ENCODE measurements at regions not wholly inside any gene's neighbourhood (a gene's known extent, or its start where the extent isn't known, plus 50 kb on each side); places are given as distances from the start of the nearest gene placed in this dataset.

GRCh38 chr4:22217480-22217879 is 268.9 kb upstream of the KCNIP4 start:
- Histone ChIP-seq H3K36me3 (ENCODE audit: control insufficient read depth, insufficient read depth, low read length) (no peaks in the 10 kb centered on the region), H3K4me3 (ENCODE audit: low read depth, low read length) (no peak overlapping the region), H3K27me3 (ENCODE audit: control insufficient read depth, insufficient read depth, low read length) (no peaks in the 10 kb centered on the region)
- DNase-seq (ENCODE audit: low read depth), result no peak
- TF ChIP-seq CTCF (IDR thresholded peaks at IDR 0.05; ENCODE audit: insufficient read depth, low read length, poor library complexity, severe bottlenecking), result no peak

GRCh38 chr4:22216278-22216677 is 267.7 kb upstream of the KCNIP4 start:
- H3K4me3 ChIP-seq (ENCODE audit: low read depth, low read length), result no peak overlapping the region
- no peaks in the 10 kb centered on the region for H3K36me3 ChIP-seq (ENCODE audit: control insufficient read depth, insufficient read depth, low read length)
- TF ChIP-seq CTCF (IDR thresholded peaks at IDR 0.05; ENCODE audit: insufficient read depth, low read length, poor library complexity, severe bottlenecking), result no peak
- DNase-seq (ENCODE audit: low read depth), result no peak
- H3K27me3 ChIP-seq (ENCODE audit: control insufficient read depth, insufficient read depth, low read length), result no peaks in the 10 kb centered on the region

GRCh38 chr4:22215084-22215483 is 266.5 kb upstream of the KCNIP4 start:
- TF ChIP-seq CTCF (IDR thresholded peaks at IDR 0.05; ENCODE audit: insufficient read depth, low read length, poor library complexity, severe bottlenecking), result no peak
- no peak for DNase-seq (ENCODE audit: low read depth)
- H3K36me3 ChIP-seq (ENCODE audit: control insufficient read depth, insufficient read depth, low read length), result no peaks in the 10 kb centered on the region
- H3K4me3 ChIP-seq (ENCODE audit: low read depth, low read length), result no peak overlapping the region
- H3K27me3 ChIP-seq (ENCODE audit: control insufficient read depth, insufficient read depth, low read length), result no peaks in the 10 kb centered on the region

GRCh38 chr4:22203711-22204011 is 255.1 kb upstream of the KCNIP4 start:
- DNase-seq (ENCODE audit: low read depth), result no peak
- H3K27me3 ChIP-seq (ENCODE audit: control insufficient read depth, insufficient read depth, low read length), result no peaks in the 10 kb centered on the region
- H3K4me3 ChIP-seq (ENCODE audit: low read depth, low read length), result no peak overlapping the region
- TF ChIP-seq CTCF (IDR thresholded peaks at IDR 0.05; ENCODE audit: insufficient read depth, low read length, poor library complexity, severe bottlenecking), result no peak
- no peaks in the 10 kb centered on the region for H3K36me3 ChIP-seq (ENCODE audit: control insufficient read depth, insufficient read depth, low read length)

GRCh38 chr4:22202975-22203710 is 254.6 kb upstream of the KCNIP4 start:
- no peak for TF ChIP-seq CTCF (IDR thresholded peaks at IDR 0.05; ENCODE audit: insufficient read depth, low read length, poor library complexity, severe bottlenecking)
- DNase-seq (ENCODE audit: low read depth), result no peak
- Histone ChIP-seq H3K4me3 (ENCODE audit: low read depth, low read length) (no peak overlapping the region), H3K36me3 (ENCODE audit: control insufficient read depth, insufficient read depth, low read length) (no peaks in the 10 kb centered on the region), H3K27me3 (ENCODE audit: control insufficient read depth, insufficient read depth, low read length) (no peaks in the 10 kb centered on the region)
